DND-41 (cell line): ENCODE measurements at regions not wholly inside any gene's neighbourhood (a gene's known extent, or its start where the extent isn't known, plus 50 kb on each side); places are given as distances from the start of the nearest gene placed in this dataset.

Experiments
- ATAC-seq: fragments of 200-7000 bp; cut with Tn5 transposase; 3 replicates; pipeline ENCODE4 v1.9.1; 2021; ENCODE audit warnings: low read depth; ENCODE audit not compliant: insufficient read depth
- DNase-seq: peaks from one replicate; pipeline ENCODE4 v3.0.0-alpha.2; 2020
- H2AFZ ChIP-seq: 2 replicates; pipeline ENCODE4 v1.6.0; 2012; ENCODE audit warnings: low read depth, low read length
- H3K27ac ChIP-seq: 2 replicates; pipeline ENCODE4 v1.5.1; 2012; ENCODE audit warnings: low read length, inconsistent platforms
- H3K27me3 ChIP-seq: fragments of 200-600 bp; sonication (generic); 2 replicates; pipeline ENCODE4 v1.6.0; 2012; ENCODE audit warnings: low read length, mild to moderate bottlenecking, inconsistent platforms; ENCODE audit not compliant: insufficient read depth, poor library complexity
- H3K36me3 ChIP-seq: 2 replicates; pipeline ENCODE4 v1.5.1; 2012; ENCODE audit warnings: low read length, inconsistent platforms; ENCODE audit not compliant: insufficient read depth
- H3K4me1 ChIP-seq: 2 replicates; pipeline ENCODE4 v1.5.1; 2012; ENCODE audit warnings: mild to moderate bottlenecking, low read length; ENCODE audit not compliant: insufficient read depth
- H3K4me2 ChIP-seq: 2 replicates; pipeline ENCODE4 v1.6.0; 2012; ENCODE audit warnings: mild to moderate bottlenecking, moderate library complexity, low read length, inconsistent platforms; ENCODE audit not compliant: insufficient read depth
- H3K4me3 ChIP-seq, 2 experiments: fragments of 200-600 bp in 1 of 2; shearing (Covaris generic) in 1 of 2; 2 replicates each; pipeline ENCODE4 v1.5.1; 2012 to 2016; ENCODE audit warnings: inconsistent platforms in 2 of 2, low read length in 2 of 2, mild to moderate bottlenecking in 2 of 2, low read depth in 1 of 2, moderate library complexity in 1 of 2
- H3K79me2 ChIP-seq: 2 replicates; pipeline ENCODE4 v1.6.0; 2012; ENCODE audit warnings: low read length, inconsistent platforms; ENCODE audit not compliant: insufficient read depth
- H3K9ac ChIP-seq: 2 replicates; pipeline ENCODE4 v1.6.0; 2012; ENCODE audit warnings: low read depth, mild to moderate bottlenecking, inconsistent platforms, low read length, moderate library complexity
- H3K9me3 ChIP-seq: 2 replicates; pipeline ENCODE4 v1.5.1; 2012; ENCODE audit warnings: low read length, moderate library complexity, mild to moderate bottlenecking, inconsistent platforms; ENCODE audit not compliant: insufficient read depth, severe bottlenecking
- H4K20me1 ChIP-seq: 2 replicates; pipeline ENCODE4 v1.6.0; 2012; ENCODE audit warnings: low read length; ENCODE audit not compliant: insufficient read depth
- EZH2 ChIP-seq: IDR thresholded peaks from 3 replicates; pipeline ENCODE4 v1.6.1; 2012; ENCODE audit warnings: borderline replicate concordance, low read depth, mild to moderate bottlenecking, moderate library complexity, low read length, inconsistent platforms; ENCODE audit not compliant: severe bottlenecking
- TF ChIP-seq, protein P1 (sequence below): IDR thresholded peaks from 2 replicates; pipeline ENCODE4 v1.5.1; 2012; ENCODE audit warnings: borderline replicate concordance, low read length, moderate library complexity, mild to moderate bottlenecking; ENCODE audit not compliant: poor library complexity, severe bottlenecking; ENCODE audit errors: extremely low read depth

DNA sequence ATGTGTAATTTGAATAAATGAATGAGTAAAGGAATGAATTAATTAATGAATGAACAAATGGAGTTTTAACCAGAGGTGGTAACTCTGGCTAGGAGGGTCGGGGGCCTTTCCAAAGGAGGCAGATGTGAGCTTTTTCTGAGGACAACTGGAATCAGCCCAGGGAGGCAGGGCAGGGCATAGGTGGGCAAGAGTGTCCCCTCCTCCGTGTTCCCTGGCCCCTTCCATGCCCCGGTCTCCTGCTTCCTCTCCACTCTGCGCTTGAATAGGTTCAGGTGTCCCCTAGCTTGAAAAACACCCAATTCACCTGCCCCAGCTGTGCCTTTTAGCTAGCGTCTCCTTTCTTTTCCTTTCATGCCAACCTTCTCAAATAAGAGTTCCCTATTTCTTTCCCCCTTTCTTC, 473.1 kb downstream of the CDH26 start:
- H3K36me3 ChIP-seq: peaks cover 17% of the 10 kb centered on the region
- no peaks in the 10 kb centered on the region for H3K27me3 ChIP-seq
- H3K27ac ChIP-seq: no peak overlapping the region
- no peak overlapping the region for H3K4me3 ChIP-seq
- no peaks in the 10 kb centered on the region for H3K4me1 ChIP-seq
- ATAC-seq (no peak), DNase-seq (no peak)
- H3K4me2 ChIP-seq: no peak overlapping the region
- H2AFZ ChIP-seq: no peak overlapping the region
- H3K9me3 ChIP-seq: no peaks in the 10 kb centered on the region
- H3K79me2 ChIP-seq: no peaks in the 10 kb centered on the region
- 0 out of 2 replicates have a peak, but pooled peaks cover 3% of the 10 kb centered on the region for H4K20me1 ChIP-seq
- no peak for TF ChIP-seq EZH2
- TF ChIP-seq, protein P1, sequence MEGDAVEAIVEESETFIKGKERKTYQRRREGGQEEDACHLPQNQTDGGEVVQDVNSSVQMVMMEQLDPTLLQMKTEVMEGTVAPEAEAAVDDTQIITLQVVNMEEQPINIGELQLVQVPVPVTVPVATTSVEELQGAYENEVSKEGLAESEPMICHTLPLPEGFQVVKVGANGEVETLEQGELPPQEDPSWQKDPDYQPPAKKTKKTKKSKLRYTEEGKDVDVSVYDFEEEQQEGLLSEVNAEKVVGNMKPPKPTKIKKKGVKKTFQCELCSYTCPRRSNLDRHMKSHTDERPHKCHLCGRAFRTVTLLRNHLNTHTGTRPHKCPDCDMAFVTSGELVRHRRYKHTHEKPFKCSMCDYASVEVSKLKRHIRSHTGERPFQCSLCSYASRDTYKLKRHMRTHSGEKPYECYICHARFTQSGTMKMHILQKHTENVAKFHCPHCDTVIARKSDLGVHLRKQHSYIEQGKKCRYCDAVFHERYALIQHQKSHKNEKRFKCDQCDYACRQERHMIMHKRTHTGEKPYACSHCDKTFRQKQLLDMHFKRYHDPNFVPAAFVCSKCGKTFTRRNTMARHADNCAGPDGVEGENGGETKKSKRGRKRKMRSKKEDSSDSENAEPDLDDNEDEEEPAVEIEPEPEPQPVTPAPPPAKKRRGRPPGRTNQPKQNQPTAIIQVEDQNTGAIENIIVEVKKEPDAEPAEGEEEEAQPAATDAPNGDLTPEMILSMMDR: no peak
- no peak overlapping the region for H3K9ac ChIP-seq

DNA sequence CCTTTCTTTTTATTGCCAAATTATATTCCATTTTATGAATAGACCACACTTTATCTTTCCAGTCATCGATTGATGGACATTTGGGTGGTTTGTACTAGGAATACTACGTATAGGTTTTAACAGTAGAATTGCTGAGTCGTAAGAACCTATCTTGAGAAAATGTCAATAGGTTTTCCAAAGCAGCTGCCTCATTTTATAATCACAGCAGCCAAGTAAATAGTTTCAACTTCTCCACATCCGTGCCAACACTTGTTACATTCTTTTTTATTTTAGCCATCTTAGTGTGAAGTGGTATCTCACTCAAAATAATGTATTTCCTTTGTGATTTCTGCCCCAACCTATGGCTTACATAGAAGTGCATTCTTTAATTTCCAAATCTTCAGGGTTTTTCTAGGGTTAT, 479.2 kb downstream of the CDH26 start:
- Histone ChIP-seq H3K9me3 (peaks cover 1% of the 10 kb centered on the region), H2AFZ (no peak overlapping the region), H3K27ac (no peak overlapping the region), H3K9ac (no peak overlapping the region), H3K79me2 (no peaks in the 10 kb centered on the region), H3K27me3 (no peaks in the 10 kb centered on the region), H4K20me1 (0 out of 2 replicates have a peak, but pooled peaks cover 3% of the 10 kb centered on the region), H3K4me1 (no peaks in the 10 kb centered on the region), H3K4me3 (no peak overlapping the region), H3K36me3 (0 out of 2 replicates have a peak, but pooled peaks cover 5% of the 10 kb centered on the region), H3K4me2 (no peak overlapping the region)
- no peak for DNase-seq
- TF ChIP-seq EZH2: no peak
- TF ChIP-seq, protein P1: no peak
- no peak for ATAC-seq

DNA sequence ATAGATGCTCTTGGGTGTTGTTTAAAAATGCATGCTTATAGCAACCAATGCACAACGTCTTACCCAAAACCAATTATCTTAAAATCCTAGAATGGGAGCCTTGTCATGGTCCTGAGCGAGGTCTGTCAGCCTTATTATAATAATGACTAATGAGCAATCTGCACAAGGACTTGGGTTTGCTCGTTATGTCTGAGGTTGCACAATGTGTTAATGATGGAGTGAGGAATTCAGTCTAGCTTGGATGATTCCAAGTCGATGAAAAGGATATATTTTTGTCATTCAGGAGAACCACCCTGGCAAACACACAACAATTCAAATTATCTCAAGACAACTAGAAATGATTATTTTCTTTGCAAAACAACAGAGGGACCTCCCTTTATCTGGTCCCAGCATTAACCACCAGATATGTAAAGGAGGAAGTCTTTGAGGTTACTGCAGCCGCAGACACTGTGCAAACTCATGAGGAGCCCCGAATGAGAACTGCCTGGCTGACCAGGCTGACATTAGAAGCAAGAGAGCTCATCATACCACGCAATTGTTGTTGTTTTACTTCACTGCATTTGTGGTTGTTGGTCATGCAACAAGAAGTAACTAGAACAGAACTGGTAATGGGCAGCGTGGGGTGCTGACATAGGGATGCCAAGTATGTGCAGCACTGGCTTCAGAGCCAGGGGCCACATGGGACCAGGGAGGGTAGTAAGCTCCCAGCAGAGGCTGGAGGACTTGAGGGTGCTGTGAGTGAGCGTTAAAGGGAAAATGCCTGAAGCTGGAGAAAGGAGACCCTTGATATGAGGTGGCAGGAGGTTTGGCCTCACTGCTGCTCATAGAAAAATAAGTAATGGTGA, 488.3 kb downstream of the CDH26 start:
- DNase-seq: peak; percentile 45
- H3K4me2 ChIP-seq: no peak overlapping the region

More for the DNA sequence above, 488.3 kb downstream of the CDH26 start:
- Histone ChIP-seq H3K4me1 (peaks cover 8% of the 10 kb centered on the region), H3K9ac (no peak overlapping the region), H3K27me3 (no peaks in the 10 kb centered on the region), H3K9me3 (no peaks in the 10 kb centered on the region), H3K36me3 (no peaks in the 10 kb centered on the region), H4K20me1 (no peaks in the 10 kb centered on the region), H3K4me3 (no peak overlapping the region), H2AFZ (no peak overlapping the region), H3K27ac (no peak overlapping the region), H3K79me2 (no peaks in the 10 kb centered on the region)
- peak; percentile 95 for ATAC-seq
- no peak for TF ChIP-seq EZH2
- TF ChIP-seq, protein P1: no peak
